Activated gamma-delta T cell treated with anti-CD3 and anti-CD28 coated beads, Interleukin-2, amount 50 U/mL, for 16 hours (primary cell): ENCODE measurements at regions not wholly inside any gene's neighbourhood (a gene's known extent, or its start where the extent isn't known, plus 50 kb on each side); places are given as distances from the start of the nearest gene placed in this dataset.
"Not testable (repeated sequence)": the region's sequence is repeated elsewhere in the genome, so short reads cannot be mapped to it uniquely, and the experiment has no call there.

Experiments
- DNase-seq: peaks from one replicate; pipeline ENCODE4 v3.0.0-alpha.2; 2020; ENCODE audit warnings: low read depth

GRCh38 chr9:31683116-31683515 is 701.3 kb upstream of the ACO1 start:
- no peak for DNase-seq

GRCh38 chr9:31697956-31698355 is 686.5 kb upstream of the ACO1 start:
- DNase-seq = no peak

- DNase-seq = no peak
Observed at GRCh38 chr9:31699836-31700235, 684.6 kb upstream of the ACO1 start.

GRCh38 chr9:31700252-31701045 is 684.0 kb upstream of the ACO1 start:
- no peak for DNase-seq

- no peak for DNase-seq
Observed at GRCh38 chr9:31702957-31703356, 681.5 kb upstream of the ACO1 start.

- no peak for DNase-seq
Observed at GRCh38 chr9:31715250-31715649, 669.2 kb upstream of the ACO1 start.

GRCh38 chr9:31719262-31719661 is 665.2 kb upstream of the ACO1 start:
- DNase-seq = no peak

GRCh38 chr9:31730398-31730797 is 654.0 kb upstream of the ACO1 start:
- no peak for DNase-seq

- no peak for DNase-seq
Observed at GRCh38 chr9:31733166-31733565, 651.3 kb upstream of the ACO1 start.

- DNase-seq = no peak
Observed at GRCh38 chr9:31736581-31737179, 647.8 kb upstream of the ACO1 start.

- no peak for DNase-seq
Observed at GRCh38 chr9:31740705-31741104, 643.7 kb upstream of the ACO1 start.

GRCh38 chr9:31744589-31744988 is 639.9 kb upstream of the ACO1 start:
- DNase-seq = no peak

GRCh38 chr9:31745468-31745867 is 639.0 kb upstream of the ACO1 start:
- no peak for DNase-seq

- DNase-seq = no peak
Observed at GRCh38 chr9:31745886-31746285, 638.6 kb upstream of the ACO1 start.

GRCh38 chr9:31753756-31754155 is 630.7 kb upstream of the ACO1 start:
- no peak for DNase-seq

- no peak for DNase-seq
Observed at GRCh38 chr9:31759703-31760102, 624.7 kb upstream of the ACO1 start.

- not testable (repeated sequence) for DNase-seq
Observed at GRCh38 chr9:31774021-31774420, 610.4 kb upstream of the ACO1 start.

GRCh38 chr9:31774571-31774970 is 609.9 kb upstream of the ACO1 start:
- no peak for DNase-seq

GRCh38 chr9:31776471-31776870 is 608.0 kb upstream of the ACO1 start:
- no peak for DNase-seq

GRCh38 chr9:31783491-31783890 is 601.0 kb upstream of the ACO1 start:
- no peak for DNase-seq

- no peak for DNase-seq
Observed at GRCh38 chr9:31790720-31791119, 593.7 kb upstream of the ACO1 start.

- DNase-seq = no peak
Observed at GRCh38 chr9:31799953-31800609, 584.4 kb upstream of the ACO1 start.

GRCh38 chr9:31807574-31808256 is 576.7 kb upstream of the ACO1 start:
- no peak for DNase-seq
